ENCODE measurements at regions not wholly inside any gene's neighbourhood (a gene's known extent, or its start where the extent isn't known, plus 50 kb on each side); places are given as distances from the start of the nearest gene placed in this dataset.

- DNase-seq (ENCODE audit: low read depth), result no peak
- TF ChIP-seq CTCF (conservative IDR thresholded peaks at IDR 0.05; ENCODE audit: low read depth, low read length), result peak; percentile 87
- no peak overlapping the region for H3K4me3 ChIP-seq (ENCODE audit: low read length)
Observed at GRCh38 chr14:86057018-86057667, 527.2 kb downstream of the FLRT2 start.

GRCh38 chr14:86055512-86056075, 525.6 kb downstream of the FLRT2 start:
- peak; percentile 21 for TF ChIP-seq CTCF (conservative IDR thresholded peaks at IDR 0.05; ENCODE audit: low read depth, low read length)
- DNase-seq (ENCODE audit: low read depth), result no peak

GRCh38 chr14:86052868-86053267, 522.9 kb downstream of the FLRT2 start:
- H3K4me3 ChIP-seq (ENCODE audit: low read length), result no peak overlapping the region
- no peak for DNase-seq (ENCODE audit: low read depth)
- no peak for TF ChIP-seq CTCF (conservative IDR thresholded peaks at IDR 0.05; ENCODE audit: low read depth, low read length)

More at GRCh38 chr14:86055512-86056075, 525.6 kb downstream of the FLRT2 start:
- H3K4me3 ChIP-seq (ENCODE audit: low read length), result no peak overlapping the region

GRCh38 chr14:86050757-86051156, 520.8 kb downstream of the FLRT2 start:
- TF ChIP-seq CTCF (conservative IDR thresholded peaks at IDR 0.05; ENCODE audit: low read depth, low read length), result no peak
- H3K4me3 ChIP-seq (ENCODE audit: low read length), result no peak overlapping the region
- DNase-seq (ENCODE audit: low read depth), result no peak

- no peak for DNase-seq (ENCODE audit: low read depth)
- H3K4me3 ChIP-seq (ENCODE audit: low read length), result no peak overlapping the region
- no peak for TF ChIP-seq CTCF (conservative IDR thresholded peaks at IDR 0.05; ENCODE audit: low read depth, low read length)
Observed at GRCh38 chr14:86050072-86050683, 520.2 kb downstream of the FLRT2 start.

GRCh38 chr14:86039176-86039575, 509.2 kb downstream of the FLRT2 start:
- DNase-seq (ENCODE audit: low read depth), result no peak
- H3K4me3 ChIP-seq (ENCODE audit: low read length), result no peak overlapping the region
- no peak for TF ChIP-seq CTCF (conservative IDR thresholded peaks at IDR 0.05; ENCODE audit: low read depth, low read length)
